ENCODE measurements at regions not wholly inside any gene's neighbourhood (a gene's known extent, or its start where the extent isn't known, plus 50 kb on each side); places are given as distances from the start of the nearest gene placed in this dataset.
A peak's percentile ranks its signal among the peaks of the same experiment; 100 is the strongest.

GRCh38 chr13:73223372-73223781 lies 164.6 kb downstream of the KLF5 start:
- H3K4me3 ChIP-seq (ENCODE audit: control insufficient read depth, low read depth, low read length) = no peak overlapping the region
- TF ChIP-seq CTCF (IDR thresholded peaks at IDR 0.05; ENCODE audit: control insufficient read depth, insufficient read depth, low read depth, low read length, missing control alignments) = no peak
- DNase-seq (ENCODE audit: low read depth) = no peak

- no peak for TF ChIP-seq CTCF (IDR thresholded peaks at IDR 0.05; ENCODE audit: control insufficient read depth, insufficient read depth, low read depth, low read length, missing control alignments)
- no peak overlapping the region for H3K4me3 ChIP-seq (ENCODE audit: control insufficient read depth, low read depth, low read length)
- no peak for DNase-seq (ENCODE audit: low read depth)
Measured at GRCh38 chr13:73222627-73223305, 164.0 kb downstream of the KLF5 start.

- H3K4me3 ChIP-seq (ENCODE audit: control insufficient read depth, low read depth, low read length) = no peak overlapping the region
- no peak for DNase-seq (ENCODE audit: low read depth)
- TF ChIP-seq CTCF (IDR thresholded peaks at IDR 0.05; ENCODE audit: control insufficient read depth, insufficient read depth, low read depth, low read length, missing control alignments) = no peak
Measured at GRCh38 chr13:73220966-73221720, 162.3 kb downstream of the KLF5 start.

GRCh38 chr13:73218181-73218580 lies 159.4 kb downstream of the KLF5 start:
- TF ChIP-seq CTCF (IDR thresholded peaks at IDR 0.05; ENCODE audit: control insufficient read depth, insufficient read depth, low read depth, low read length, missing control alignments) = no peak
- DNase-seq (ENCODE audit: low read depth) = no peak
- H3K4me3 ChIP-seq (ENCODE audit: control insufficient read depth, low read depth, low read length) = no peak overlapping the region

- peak; percentile 95 for DNase-seq (ENCODE audit: low read depth)
- no peak for TF ChIP-seq CTCF (IDR thresholded peaks at IDR 0.05; ENCODE audit: control insufficient read depth, insufficient read depth, low read depth, low read length, missing control alignments)
- H3K4me3 ChIP-seq (ENCODE audit: control insufficient read depth, low read depth, low read length) = no peak overlapping the region
Measured at GRCh38 chr13:73216381-73216831, 157.6 kb downstream of the KLF5 start.

- peak; percentile 84 for DNase-seq (ENCODE audit: low read depth)
- no peak for TF ChIP-seq CTCF (IDR thresholded peaks at IDR 0.05; ENCODE audit: control insufficient read depth, insufficient read depth, low read depth, low read length, missing control alignments)
Measured at GRCh38 chr13:73215823-73216222, 157.0 kb downstream of the KLF5 start.

More at GRCh38 chr13:73215823-73216222, 157.0 kb downstream of the KLF5 start:
- no peak overlapping the region for H3K4me3 ChIP-seq (ENCODE audit: control insufficient read depth, low read depth, low read length)
